Neuronal stem cell (in vitro differentiated cells): ENCODE measurements at regions not wholly inside any gene's neighbourhood (a gene's known extent, or its start where the extent isn't known, plus 50 kb on each side); places are given as distances from the start of the nearest gene placed in this dataset.

ENCODE experiments used
- DNase-seq: peaks from one replicate; pipeline ENCODE4 v3.0.0-alpha.2; 2013; ENCODE audit warnings: low spot score
- H2AFZ ChIP-seq: one replicate; pipeline ENCODE4 v1.6.1; 2013; ENCODE audit warnings: mild to moderate bottlenecking, low read length, inconsistent platforms
- H2AK5ac ChIP-seq: 2 replicates; pipeline ENCODE4 v1.6.1; 2013; ENCODE audit warnings: low read depth, mild to moderate bottlenecking, inconsistent platforms, low read length, moderate library complexity, mixed read lengths
- H2BK120ac ChIP-seq: 2 replicates; pipeline ENCODE4 v1.6.1; 2013; ENCODE audit warnings: low read depth, mild to moderate bottlenecking, inconsistent platforms, low read length, moderate library complexity, mixed read lengths
- H2BK12ac ChIP-seq: one replicate; pipeline ENCODE4 v1.6.1; 2013; ENCODE audit warnings: low read length, inconsistent platforms
- H2BK15ac ChIP-seq: 2 replicates; pipeline ENCODE4 v1.6.1; 2013; ENCODE audit warnings: mild to moderate bottlenecking, low read length, inconsistent platforms, mixed read lengths
- H2BK5ac ChIP-seq: one replicate; pipeline ENCODE4 v1.6.1; 2013; ENCODE audit warnings: inconsistent platforms, mild to moderate bottlenecking, low read length, moderate library complexity
- H3K14ac ChIP-seq: one replicate; pipeline ENCODE4 v1.6.1; 2013; ENCODE audit warnings: low read length, inconsistent platforms
- H3K18ac ChIP-seq: 2 replicates; pipeline ENCODE4 v1.6.1; 2013; ENCODE audit warnings: low read length, inconsistent platforms
- H3K23ac ChIP-seq: 2 replicates; pipeline ENCODE4 v1.6.1; 2013; ENCODE audit warnings: low read depth, mild to moderate bottlenecking, mixed read lengths, low read length, inconsistent platforms; ENCODE audit not compliant: poor library complexity
- H3K27ac ChIP-seq: replicated peaks from 3 replicates; pipeline ENCODE4 v1.5.1; 2013; ENCODE audit warnings: low read length, inconsistent platforms
- H3K27me3 ChIP-seq, 3 experiments: 2 replicates each; pipeline ENCODE4 v1.6.1; 2013; ENCODE audit warnings: low read length in 3 of 3, mild to moderate bottlenecking in 2 of 3, inconsistent platforms in 1 of 3, low read depth in 1 of 3, mixed read lengths in 1 of 3, moderate library complexity in 1 of 3; ENCODE audit not compliant: control insufficient read depth in 3 of 3, insufficient read depth in 3 of 3
- H3K36me3 ChIP-seq, 2 donors: replicated peaks in 1 of 2; 2 replicates each; pipeline ENCODE4 v1.6.1; 2013; ENCODE audit warnings: low read length in 2 of 2; ENCODE audit not compliant: control insufficient read depth in 2 of 2, insufficient read depth in 2 of 2
- H3K4ac ChIP-seq: 2 replicates; pipeline ENCODE4 v1.6.1; 2013; ENCODE audit warnings: inconsistent platforms, mild to moderate bottlenecking, low read length, moderate library complexity
- H3K4me1 ChIP-seq, 2 donors: 1 replicate in 1 of 2; 2 replicates in 1 of 2; pipeline ENCODE4 v1.6.1; 2013; ENCODE audit warnings: low read length in 2 of 2, low read depth in 1 of 2; ENCODE audit not compliant: control insufficient read depth in 2 of 2, insufficient read depth in 1 of 2
- H3K4me2 ChIP-seq: one replicate; pipeline ENCODE4 v1.6.1; 2013; ENCODE audit warnings: mild to moderate bottlenecking, low read length, inconsistent platforms; ENCODE audit not compliant: insufficient read depth, poor library complexity, severe bottlenecking
- H3K4me3 ChIP-seq, 2 donors: 2 replicates each; pipeline ENCODE4 v1.5.1; 2013; ENCODE audit warnings: low read length in 2 of 2, mild to moderate bottlenecking in 2 of 2, inconsistent platforms in 1 of 2, moderate library complexity in 1 of 2
- H3K79me1 ChIP-seq: one replicate; pipeline ENCODE4 v1.6.1; 2013; ENCODE audit warnings: low read depth, mild to moderate bottlenecking, inconsistent platforms, low read length, moderate library complexity
- H3K9ac ChIP-seq: one replicate; pipeline ENCODE4 v1.6.1; 2013; ENCODE audit warnings: mild to moderate bottlenecking, low read depth, low read length, inconsistent platforms; ENCODE audit not compliant: poor library complexity
- H3K9me3 ChIP-seq, 2 donors: replicated peaks in 1 of 2; 2 replicates each; pipeline versions ENCODE3 to v1.6.1; 2013; ENCODE audit warnings: low read length in 2 of 2, mild to moderate bottlenecking in 2 of 2, inconsistent platforms in 1 of 2, low read depth in 1 of 2, mixed read lengths in 1 of 2, moderate library complexity in 1 of 2; ENCODE audit not compliant: control insufficient read depth in 2 of 2, insufficient read depth in 1 of 2
- H4K8ac ChIP-seq: one replicate; pipeline ENCODE4 v1.6.1; 2013; ENCODE audit warnings: low read depth, mild to moderate bottlenecking, inconsistent platforms, low read length, moderate library complexity
- H4K91ac ChIP-seq: one replicate; pipeline ENCODE4 v1.6.1; 2013; ENCODE audit warnings: low read length, low read depth, mild to moderate bottlenecking, inconsistent platforms; ENCODE audit not compliant: poor library complexity
- WGBS, 2 donors: extraction: QIAGEN DNeasy Blood & Tissue Kit; methylation state at CpG; one replicate each; pipeline ENCODE4 v1.1.7; 2013; ENCODE audit warnings: missing lambda C conversion rate in 2 of 2, mixed read lengths in 1 of 2; ENCODE audit not compliant: insufficient read length in 2 of 2, insufficient replicate concordance in 1 of 2; ENCODE audit errors: extremely low coverage in 2 of 2; 5-methylcytosine and 5-hydroxymethylcytosine counted together

GRCh38 chr4:126007142-126007541 lies 692.4 kb downstream of the FAT4 start:
- no peak overlapping the region for H2BK15ac ChIP-seq
- no peak overlapping the region for H2BK120ac ChIP-seq
- H3K14ac ChIP-seq: no peak overlapping the region
- H3K9ac ChIP-seq: no peak overlapping the region
- no peak overlapping the region for H3K4me2 ChIP-seq
- H4K8ac ChIP-seq: no peak overlapping the region
- H2AFZ ChIP-seq: no peak overlapping the region
- no peak overlapping the region for H3K18ac ChIP-seq
- no peaks in the 10 kb centered on the region for H3K79me1 ChIP-seq
- H3K27ac ChIP-seq: no peak overlapping the region
- no peaks in the 10 kb centered on the region for H3K27me3 ChIP-seq
- H3K23ac ChIP-seq: no peak overlapping the region
- WGBS, 2 donors: no CpG with 5 or more reads among the region's 3 CpGs
- H3K9me3 ChIP-seq: peaks cover 0 to 2% of the 10 kb centered on the region in 2 donors
- DNase-seq: no peak
- peaks cover 0 to 6% of the 10 kb centered on the region in 2 donors for H3K4me1 ChIP-seq
- H3K4me3 ChIP-seq: no peak overlapping the region
- H3K4ac ChIP-seq: no peak overlapping the region
- no peaks in the 10 kb centered on the region for H3K36me3 ChIP-seq
- no peak overlapping the region for H2BK12ac ChIP-seq
- no peak overlapping the region for H2BK5ac ChIP-seq
- no peak overlapping the region for H4K91ac ChIP-seq
- H2AK5ac ChIP-seq: no peak overlapping the region

- no peak overlapping the region for H4K91ac ChIP-seq
- H3K14ac ChIP-seq: no peak overlapping the region
- H2BK120ac ChIP-seq: no peak overlapping the region
- no peak overlapping the region for H2AK5ac ChIP-seq
- no peak for DNase-seq
- H2BK12ac ChIP-seq: no peak overlapping the region
- no peak overlapping the region for H2BK15ac ChIP-seq
- no peak overlapping the region for H3K4ac ChIP-seq
- no CpG with 5 or more reads among the region's 3 CpGs for WGBS, 2 donors
- H3K27ac ChIP-seq: no peak overlapping the region
- H3K4me3 ChIP-seq: no peak overlapping the region
- H3K36me3 ChIP-seq: no peaks in the 10 kb centered on the region
- no peak overlapping the region for H3K23ac ChIP-seq
- H3K18ac ChIP-seq: no peak overlapping the region
- H3K4me2 ChIP-seq: no peak overlapping the region
- no peak overlapping the region for H4K8ac ChIP-seq
- H3K27me3 ChIP-seq: no peaks in the 10 kb centered on the region
- no peaks in the 10 kb centered on the region for H3K79me1 ChIP-seq
- H2BK5ac ChIP-seq: no peak overlapping the region
- no peak overlapping the region for H3K9ac ChIP-seq
- no peaks in the 10 kb centered on the region for H3K4me1 ChIP-seq
- peaks cover 0 to 2% of the 10 kb centered on the region in 2 donors for H3K9me3 ChIP-seq
- H2AFZ ChIP-seq: no peak overlapping the region
Measured at GRCh38 chr4:126012691-126013290, 698.0 kb downstream of the FAT4 start.

- Histone ChIP-seq H3K4me1 (no peaks in the 10 kb centered on the region), H2BK120ac (no peak overlapping the region), H4K91ac (no peak overlapping the region), H3K23ac (no peak overlapping the region), H2AK5ac (no peak overlapping the region), H2AFZ (no peak overlapping the region), H3K27me3 (no peaks in the 10 kb centered on the region), H3K14ac (no peak overlapping the region), H3K9ac (no peak overlapping the region), H3K4ac (no peak overlapping the region), H3K36me3 (no peaks in the 10 kb centered on the region), H3K79me1 (no peaks in the 10 kb centered on the region), H3K18ac (no peak overlapping the region), H2BK5ac (no peak overlapping the region), H2BK12ac (no peak overlapping the region), H3K27ac (no peak overlapping the region), H3K9me3 (no peaks in the 10 kb centered on the region), H2BK15ac (no peak overlapping the region), H4K8ac (no peak overlapping the region), H3K4me2 (no peak overlapping the region), H3K4me3 (no peak overlapping the region)
- WGBS, 2 donors: no CpG with 5 or more reads among the region's 1 CpG
- DNase-seq: no peak
Measured at GRCh38 chr4:126018274-126018673, 703.5 kb downstream of the FAT4 start.

GRCh38 chr4:126023896-126024295 lies 709.1 kb downstream of the FAT4 start:
- no peak overlapping the region for H3K4me2 ChIP-seq
- H3K36me3 ChIP-seq: no peaks in the 10 kb centered on the region
- no peak overlapping the region for H3K27ac ChIP-seq
- no peak overlapping the region for H4K8ac ChIP-seq
- no CpG with 5 or more reads among the region's 3 CpGs for WGBS, 2 donors
- no peaks in the 10 kb centered on the region for H3K4me1 ChIP-seq
- H3K23ac ChIP-seq: no peak overlapping the region
- no peak overlapping the region for H2BK12ac ChIP-seq
- no peak overlapping the region for H2AK5ac ChIP-seq
- H2BK15ac ChIP-seq: no peak overlapping the region
- no peak overlapping the region for H2BK120ac ChIP-seq
- no peak overlapping the region for H3K4me3 ChIP-seq
- no peak overlapping the region for H3K18ac ChIP-seq
- H2BK5ac ChIP-seq: no peak overlapping the region
- no peaks in the 10 kb centered on the region for H3K27me3 ChIP-seq
- H2AFZ ChIP-seq: no peak overlapping the region
- H3K79me1 ChIP-seq: no peaks in the 10 kb centered on the region
- H3K9me3 ChIP-seq: peaks cover 0 to 2% of the 10 kb centered on the region in 2 donors
- no peak overlapping the region for H3K9ac ChIP-seq
- H3K4ac ChIP-seq: no peak overlapping the region
- no peak overlapping the region for H4K91ac ChIP-seq
- no peak overlapping the region for H3K14ac ChIP-seq
- DNase-seq: no peak
